GM23338 (cell line): ENCODE measurements at regions not wholly inside any gene's neighbourhood (a gene's known extent, or its start where the extent isn't known, plus 50 kb on each side); places are given as distances from the start of the nearest gene placed in this dataset.

Source experiments
- CTCF ChIP-seq, 2 experiments: fragments of 200-600 bp in 1 of 2; sonication (generic) in 1 of 2; conservative IDR thresholded peaks; 2 replicates each; pipeline versions ENCODE4 v1.5.1 to v1.6.1; 2016 to 2017; ENCODE audit warnings: antibody characterized with exemption in 2 of 2, low read depth in 2 of 2, mild to moderate bottlenecking in 2 of 2, moderate library complexity in 1 of 2
- ETS1 ChIP-seq: IDR thresholded peaks from 2 replicates; pipeline ENCODE4 v1.6.1; 2016; ENCODE audit warnings: antibody characterized with exemption
- EZH2 ChIP-seq: fragments of 200-600 bp; sonication (generic); IDR thresholded peaks from one replicate; pipeline ENCODE4 v1.8.0; 2017; ENCODE audit warnings: antibody characterized with exemption, mild to moderate bottlenecking, low read depth; ENCODE audit not compliant: unreplicated experiment
- JUNB ChIP-seq: IDR thresholded peaks from one replicate; pipeline ENCODE4 v1.6.1; 2016; ENCODE audit warnings: antibody characterized with exemption; ENCODE audit not compliant: unreplicated experiment
- POLR2AphosphoS5 ChIP-seq: IDR thresholded peaks from 2 replicates; pipeline ENCODE4 v1.6.1; 2016; ENCODE audit warnings: antibody characterized with exemption, low read depth
- REST ChIP-seq: IDR thresholded peaks from one replicate; pipeline ENCODE4 v1.6.1; 2018; ENCODE audit warnings: antibody characterized with exemption; ENCODE audit not compliant: unreplicated experiment
- STAT1 ChIP-seq: IDR thresholded peaks from one replicate; pipeline ENCODE4 v1.6.1; 2016; ENCODE audit warnings: antibody characterized with exemption; ENCODE audit not compliant: unreplicated experiment
- ZNF331 ChIP-seq: fragments of 250-450 bp; sonication (Bioruptor Pico); IDR thresholded peaks from 2 replicates; pipeline ENCODE4 v1.5.0; 2020; ENCODE audit warnings: low read depth, mild to moderate bottlenecking, moderate library complexity

- TF ChIP-seq CTCF (conservative IDR thresholded peaks at IDR 0.05; ENCODE audit: low read depth in 2 of 2) (no peak), STAT1 (no peak), POLR2AphosphoS5 (no peak), EZH2 (no peak), ETS1 (no peak), REST (no peak), JUNB (no peak), ZNF331 (CRISPR knock-in tag) (no peak)
Observed at GRCh38 chr4:18422685-18423084, 401.1 kb upstream of the LCORL start.
